GM21576 (cell line): ENCODE measurements at regions not wholly inside any gene's neighbourhood (a gene's known extent, or its start where the extent isn't known, plus 50 kb on each side); places are given as distances from the start of the nearest gene placed in this dataset.

ENCODE experiments used
- ATAC-seq: cut with Tn5 transposase; IDR thresholded peaks from one replicate; pipeline ENCODE4 v1.9.1; 2021; ENCODE audit warnings: mild to moderate bottlenecking, moderate library complexity; ENCODE audit not compliant: unreplicated experiment

GRCh38 chr3:59424268-59425010 lies 374.6 kb upstream of the CFAP20DC start:
- ATAC-seq, result no peak

GRCh38 chr3:59423707-59424106 lies 373.9 kb upstream of the CFAP20DC start:
- no peak for ATAC-seq

GRCh38 chr3:59422312-59422711 lies 372.5 kb upstream of the CFAP20DC start:
- no peak for ATAC-seq

GRCh38 chr3:59418836-59419235 lies 369.0 kb upstream of the CFAP20DC start:
- ATAC-seq, result no peak

- no peak for ATAC-seq
Measured at GRCh38 chr3:59412516-59412915, 362.7 kb upstream of the CFAP20DC start.

- ATAC-seq, result no peak
Measured at GRCh38 chr3:59411694-59412093, 361.9 kb upstream of the CFAP20DC start.

- no peak for ATAC-seq
Measured at GRCh38 chr3:59411186-59411585, 361.4 kb upstream of the CFAP20DC start.

- no peak for ATAC-seq
Measured at GRCh38 chr3:59408047-59408624, 358.3 kb upstream of the CFAP20DC start.

GRCh38 chr3:59407425-59407824 lies 357.6 kb upstream of the CFAP20DC start:
- no peak for ATAC-seq

GRCh38 chr3:59406943-59407342 lies 357.1 kb upstream of the CFAP20DC start:
- peak; percentile 93 for ATAC-seq

GRCh38 chr3:59404851-59405250 lies 355.0 kb upstream of the CFAP20DC start:
- ATAC-seq, result no peak

- ATAC-seq, result no peak
Measured at GRCh38 chr3:59404064-59404463, 354.2 kb upstream of the CFAP20DC start.

- ATAC-seq, result no peak
Measured at GRCh38 chr3:59401924-59402323, 352.1 kb upstream of the CFAP20DC start.

- ATAC-seq, result no peak
Measured at GRCh38 chr3:59392116-59392515, 342.3 kb upstream of the CFAP20DC start.

GRCh38 chr3:59391131-59391530 lies 341.3 kb upstream of the CFAP20DC start:
- ATAC-seq, result no peak

GRCh38 chr3:59388555-59389270 lies 338.9 kb upstream of the CFAP20DC start:
- peak; percentile 48 for ATAC-seq

GRCh38 chr3:59386165-59386564 lies 336.3 kb upstream of the CFAP20DC start:
- ATAC-seq, result peak; percentile 73

- ATAC-seq, result no peak
Measured at GRCh38 chr3:59385547-59385946, 335.7 kb upstream of the CFAP20DC start.

- peak; percentile 70 for ATAC-seq
Measured at GRCh38 chr3:59381282-59381681, 331.5 kb upstream of the CFAP20DC start.

GRCh38 chr3:59380146-59380545 lies 330.3 kb upstream of the CFAP20DC start:
- no peak for ATAC-seq

- peak; percentile 99 for ATAC-seq
Measured at GRCh38 chr3:59374818-59375211, 325.0 kb upstream of the CFAP20DC start.
